HUES64 (cell line): ENCODE measurements at regions not wholly inside any gene's neighbourhood (a gene's known extent, or its start where the extent isn't known, plus 50 kb on each side); places are given as distances from the start of the nearest gene placed in this dataset.

Source experiments
- H3K27ac ChIP-seq: 2 replicates; pipeline ENCODE4 v1.7.0; 2013; ENCODE audit warnings: low read depth, low read length, inconsistent platforms
- H3K27me3 ChIP-seq: 2 replicates; pipeline ENCODE4 v1.6.1; 2013; ENCODE audit warnings: mild to moderate bottlenecking, low read length; ENCODE audit not compliant: insufficient read depth
- H3K36me3 ChIP-seq: 2 replicates; pipeline ENCODE4 v1.6.1; 2013; ENCODE audit warnings: mild to moderate bottlenecking, low read length; ENCODE audit not compliant: insufficient read depth
- H3K4me1 ChIP-seq: 2 replicates; pipeline ENCODE4 v1.6.1; 2013; ENCODE audit warnings: mild to moderate bottlenecking, low read length, moderate library complexity; ENCODE audit not compliant: insufficient read depth
- H3K4me3 ChIP-seq: 2 replicates; pipeline ENCODE4 v1.5.1; 2013; ENCODE audit warnings: mild to moderate bottlenecking, low read length, moderate library complexity
- H3K9ac ChIP-seq: 2 replicates; pipeline ENCODE4 v1.6.1; 2013; ENCODE audit warnings: mild to moderate bottlenecking, low read depth, low read length
- H3K9me3 ChIP-seq: 2 replicates; pipeline ENCODE4 v1.6.1; 2013; ENCODE audit warnings: low read depth, low read length; ENCODE audit not compliant: insufficient read depth
- WGBS: fragments of 150-250, 120-280 bp; methylation state at CpG from one replicate; pipeline ENCODE4 v1.1.7; 2013; ENCODE audit warnings: missing lambda C conversion rate; 5-methylcytosine and 5-hydroxymethylcytosine counted together

DNA sequence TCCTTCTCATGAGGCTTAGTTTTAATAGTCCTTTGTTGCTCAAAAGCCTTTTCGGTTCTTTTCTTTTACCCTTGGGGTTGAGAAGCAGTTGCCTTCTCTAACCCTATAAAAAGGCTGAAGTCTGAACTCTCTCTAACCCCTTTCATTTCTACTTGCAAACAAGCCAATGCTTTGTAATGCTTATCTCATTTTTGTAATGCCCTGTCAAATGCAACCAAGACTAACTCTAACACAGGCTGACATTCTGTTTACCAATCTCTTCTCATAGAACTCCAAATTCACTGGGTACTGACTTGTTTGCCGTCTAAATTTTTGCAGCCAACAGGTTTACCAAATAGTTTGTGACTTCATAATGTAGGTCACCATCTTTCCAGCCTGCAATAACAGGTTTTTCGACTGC is 233.9 kb upstream of the SNX7 start:
- Histone ChIP-seq H3K9me3 (no peaks in the 10 kb centered on the region), H3K4me1 (no peaks in the 10 kb centered on the region), H3K27ac (no peak overlapping the region), H3K4me3 (no peak overlapping the region), H3K27me3 (no peaks in the 10 kb centered on the region), H3K36me3 (no peaks in the 10 kb centered on the region), H3K9ac (no peak overlapping the region)
- WGBS, result 91% methylated on average over 3 of the region's 3 CpGs

DNA sequence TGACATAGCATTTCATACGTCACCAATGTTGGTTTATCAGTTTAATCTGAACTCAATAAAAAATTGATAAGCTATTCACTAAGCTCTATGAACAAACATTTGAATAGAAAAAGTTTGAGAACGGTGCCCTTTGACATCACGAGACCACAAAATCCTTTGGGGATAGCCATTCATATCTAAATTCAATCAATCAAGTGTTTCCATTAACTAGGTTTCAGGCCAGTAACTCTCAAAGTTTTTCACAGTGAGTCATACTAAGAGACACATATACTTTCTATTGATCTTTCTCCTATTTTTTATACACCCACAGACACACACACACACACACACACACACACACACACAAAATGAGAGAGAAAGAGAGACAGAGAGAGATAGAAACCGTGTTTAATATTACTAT is 235.4 kb upstream of the SNX7 start:
- WGBS, result 98% methylated on average over 3 of the region's 4 CpGs
- H3K9me3 ChIP-seq, result no peaks in the 10 kb centered on the region

DNA sequence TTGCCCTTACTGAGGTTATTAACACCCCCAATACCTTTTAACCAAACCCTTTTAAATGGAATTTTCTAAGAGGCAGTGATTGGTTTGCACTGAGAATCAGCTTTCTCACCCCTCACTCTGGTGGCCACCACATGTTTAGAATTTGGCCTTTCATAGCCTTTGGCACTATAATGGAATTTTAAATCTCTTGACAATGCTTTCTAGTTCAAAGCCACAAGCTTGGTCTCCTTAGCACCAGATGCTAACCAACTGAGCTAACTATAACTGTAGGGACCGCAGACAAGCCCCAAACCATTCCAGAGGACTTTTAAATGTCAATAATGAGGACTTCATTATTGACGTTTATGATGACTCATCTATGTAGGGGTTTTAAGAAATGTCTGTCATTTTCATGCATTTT is 238.7 kb upstream of the SNX7 start:
- 92% methylated on average over 2 of the region's 2 CpGs for WGBS
- H3K9ac ChIP-seq, result no peak overlapping the region
- no peak overlapping the region for H3K27ac ChIP-seq
- no peaks in the 10 kb centered on the region for H3K27me3 ChIP-seq
- no peaks in the 10 kb centered on the region for H3K4me1 ChIP-seq
- H3K9me3 ChIP-seq, result no peaks in the 10 kb centered on the region
- no peaks in the 10 kb centered on the region for H3K36me3 ChIP-seq
- H3K4me3 ChIP-seq, result no peak overlapping the region

More for the DNA sequence above, 235.4 kb upstream of the SNX7 start:
- H3K27ac ChIP-seq, result no peak overlapping the region
- H3K9ac ChIP-seq, result no peak overlapping the region
- H3K4me1 ChIP-seq, result no peaks in the 10 kb centered on the region
- no peak overlapping the region for H3K4me3 ChIP-seq
- H3K36me3 ChIP-seq, result no peaks in the 10 kb centered on the region
- H3K27me3 ChIP-seq, result no peaks in the 10 kb centered on the region

- Histone ChIP-seq H3K27me3 (no peaks in the 10 kb centered on the region), H3K9me3 (no peaks in the 10 kb centered on the region), H3K4me1 (no peaks in the 10 kb centered on the region), H3K36me3 (no peaks in the 10 kb centered on the region), H3K4me3 (no peak overlapping the region), H3K9ac (no peak overlapping the region), H3K27ac (no peak overlapping the region)
- 80% methylated on average over 1 of the region's 2 CpGs for WGBS
Observed at GRCh38 chr1:98421085-98421435, 240.5 kb upstream of the SNX7 start.

DNA sequence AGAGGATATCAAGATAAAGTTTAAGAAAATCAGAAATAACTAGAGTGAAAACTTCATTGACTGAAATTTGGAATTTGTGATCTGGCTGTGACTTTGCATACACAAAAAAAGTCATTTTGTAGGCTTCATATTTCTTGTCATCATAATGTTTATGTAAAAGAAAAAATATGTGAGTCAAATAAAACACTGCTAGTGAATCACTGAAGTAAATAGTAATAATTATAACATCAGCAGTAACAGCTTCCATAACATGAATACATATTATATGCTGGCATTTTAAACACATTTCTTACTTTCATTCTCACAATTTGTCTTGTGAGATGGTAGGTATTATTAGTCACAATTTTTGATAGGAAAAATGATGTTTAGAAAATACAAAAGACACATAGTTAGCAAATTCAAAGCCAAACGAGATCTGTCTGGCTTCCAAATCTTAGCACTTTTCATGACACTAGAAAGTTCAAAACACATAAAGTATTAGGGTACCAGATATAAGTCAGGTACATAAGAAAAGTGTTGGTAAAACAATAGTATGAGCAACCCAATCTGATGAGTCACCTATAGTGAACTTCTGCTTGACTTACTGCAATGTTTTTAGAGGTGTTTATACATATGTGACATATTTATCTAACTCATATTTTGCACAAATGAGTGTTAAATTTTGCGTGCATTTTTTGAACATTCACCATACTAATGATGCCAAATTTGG is 241.0 kb upstream of the SNX7 start:
- Histone ChIP-seq H3K27ac (no peak overlapping the region), H3K36me3 (no peaks in the 10 kb centered on the region), H3K27me3 (no peaks in the 10 kb centered on the region), H3K4me3 (no peak overlapping the region), H3K9me3 (no peaks in the 10 kb centered on the region), H3K4me1 (no peaks in the 10 kb centered on the region), H3K9ac (no peak overlapping the region)
- 83% methylated on average over 1 of the region's 2 CpGs for WGBS

DNA sequence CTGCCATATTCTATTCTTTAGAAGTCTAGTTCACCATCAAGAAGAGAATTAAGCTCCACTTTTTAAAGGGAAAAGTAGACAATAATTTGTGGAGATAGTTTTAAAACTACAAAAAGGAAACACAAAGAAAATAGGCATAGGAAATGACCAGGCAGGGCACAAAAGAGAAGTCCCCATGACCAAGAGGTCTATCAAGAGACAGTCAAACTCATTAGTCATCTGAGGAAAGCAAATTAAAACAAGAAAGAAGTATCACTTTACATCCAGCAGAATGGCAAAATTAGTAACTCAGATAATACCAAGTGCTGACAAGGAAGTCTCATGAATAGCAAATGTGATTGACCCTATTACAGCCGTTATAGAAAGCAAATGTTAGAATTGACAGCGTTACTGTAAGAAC is 243.7 kb upstream of the SNX7 start:
- H3K27me3 ChIP-seq, result no peaks in the 10 kb centered on the region
- H3K4me3 ChIP-seq, result no peak overlapping the region
- WGBS, result 93% methylated on average over 2 of the region's 2 CpGs
- no peak overlapping the region for H3K9ac ChIP-seq
- H3K36me3 ChIP-seq, result no peaks in the 10 kb centered on the region
- no peak overlapping the region for H3K27ac ChIP-seq
- peaks cover 5% of the 10 kb centered on the region; the same call in 1 of the 2 replicates for H3K9me3 ChIP-seq
- H3K4me1 ChIP-seq, result 0 out of 2 replicates have a peak, but pooled peaks cover 5% of the 10 kb centered on the region

DNA sequence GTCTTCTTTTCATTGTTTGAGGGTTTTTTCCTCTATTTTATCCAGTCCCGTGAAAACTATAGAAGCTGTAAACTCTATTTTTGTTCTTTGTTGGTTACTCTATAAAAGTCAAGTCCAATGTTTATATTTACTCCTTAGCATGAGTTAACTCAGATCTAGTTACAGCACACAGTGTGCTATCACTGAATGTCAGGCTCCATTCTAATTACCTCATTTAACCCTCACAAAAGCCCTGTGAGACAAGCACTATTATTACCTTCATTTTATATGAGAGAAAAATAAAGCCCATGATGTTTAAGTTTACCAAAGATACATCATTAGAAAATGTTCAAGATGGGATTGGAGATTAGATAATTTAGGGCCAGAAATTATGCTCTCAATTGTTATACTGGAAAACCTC is 251.4 kb upstream of the SNX7 start:
- Histone ChIP-seq H3K27ac (no peak overlapping the region), H3K9me3 (peaks cover 8% of the 10 kb centered on the region; the same call in 1 of the 2 replicates), H3K4me3 (no peak overlapping the region), H3K9ac (no peak overlapping the region), H3K4me1 (0 out of 2 replicates have a peak, but pooled peaks cover 3% of the 10 kb centered on the region), H3K36me3 (no peaks in the 10 kb centered on the region), H3K27me3 (no peaks in the 10 kb centered on the region)
- no CpG with 5 or more reads among the region's 1 CpG for WGBS

DNA sequence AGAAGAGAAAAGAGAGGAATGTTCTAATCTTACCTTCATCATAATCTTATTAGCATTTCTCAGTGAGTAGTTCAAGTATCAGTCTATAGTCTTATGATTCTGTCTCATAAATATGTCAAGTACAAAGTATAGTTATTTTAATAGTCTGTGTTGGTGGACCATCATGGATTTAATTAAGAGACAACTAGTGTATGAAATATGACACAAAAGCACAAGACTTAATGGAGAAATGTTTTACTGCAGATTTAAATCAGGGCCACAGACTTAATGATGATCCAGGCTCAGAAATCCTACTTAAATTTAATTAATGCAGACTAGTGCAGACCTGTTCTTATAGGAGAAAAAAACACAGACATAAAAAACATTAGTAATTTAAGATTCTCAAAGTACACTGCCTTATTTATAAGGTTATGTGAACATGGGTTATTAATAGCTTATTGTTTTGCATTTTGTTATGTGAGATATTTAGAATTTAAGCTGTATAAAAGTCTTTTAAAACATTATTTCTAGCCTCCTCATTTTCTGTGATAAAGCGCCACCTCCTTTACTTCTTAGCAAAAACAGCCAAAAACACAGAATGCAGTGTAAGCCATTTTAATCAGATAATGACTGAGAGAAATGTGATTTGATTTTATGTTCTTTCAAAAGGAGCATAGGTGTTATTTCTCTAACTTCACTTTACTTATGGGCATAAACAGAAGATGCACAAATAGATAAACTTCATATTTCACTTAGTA is 255.0 kb upstream of the SNX7 start:
- Histone ChIP-seq H3K27me3 (no peaks in the 10 kb centered on the region), H3K36me3 (no peaks in the 10 kb centered on the region), H3K9ac (no peak overlapping the region), H3K27ac (no peak overlapping the region), H3K9me3 (no peaks in the 10 kb centered on the region), H3K4me3 (no peak overlapping the region), H3K4me1 (no peaks in the 10 kb centered on the region)
- no CpG with 5 or more reads among the region's 1 CpG for WGBS

DNA sequence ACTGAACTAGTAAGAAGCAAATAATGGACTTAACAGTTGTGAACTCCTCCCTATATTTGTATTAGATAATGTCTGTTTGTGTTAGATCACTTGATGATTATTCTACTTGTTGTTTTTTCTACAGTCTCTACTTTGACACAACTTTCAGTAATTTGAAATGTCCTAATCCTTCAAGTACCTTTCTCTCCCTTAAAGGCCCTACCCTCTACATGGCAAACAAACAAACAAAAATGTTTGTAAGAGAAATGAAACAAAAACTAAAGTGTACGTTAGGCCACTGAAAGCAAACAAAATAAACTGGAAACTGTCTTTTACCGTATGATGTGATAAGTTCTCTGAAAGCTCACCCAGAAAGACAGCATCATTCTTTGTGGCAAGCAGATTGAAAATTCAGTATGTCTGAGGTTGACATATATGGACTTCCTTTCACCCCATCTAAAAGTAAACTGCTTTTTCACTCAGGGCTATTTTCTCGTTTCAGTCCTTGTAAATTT is 255.9 kb upstream of the SNX7 start:
- no peaks in the 10 kb centered on the region for H3K4me1 ChIP-seq
- H3K4me3 ChIP-seq, result no peak overlapping the region

DNA sequence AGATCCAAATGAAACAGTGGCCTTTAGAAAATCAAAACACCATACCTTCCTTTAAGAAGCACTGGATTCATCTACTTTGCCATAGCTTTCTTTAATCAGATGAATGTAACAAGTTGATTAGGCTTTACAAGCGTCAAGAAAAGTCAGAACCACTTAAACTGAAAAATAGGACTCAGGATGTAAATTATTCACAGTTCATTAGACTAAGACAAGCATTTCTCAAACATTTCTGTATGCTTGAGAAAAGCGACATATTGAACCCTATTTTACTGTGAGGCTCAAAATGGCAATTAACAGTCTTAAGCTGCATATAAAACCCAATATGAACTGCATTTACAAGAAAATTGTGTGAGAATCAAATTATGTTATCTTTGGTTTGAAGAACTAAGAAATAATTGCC is 256.7 kb upstream of the SNX7 start:
- Histone ChIP-seq H3K9me3 (no peaks in the 10 kb centered on the region), H3K27me3 (no peaks in the 10 kb centered on the region), H3K4me3 (no peak overlapping the region), H3K9ac (no peak overlapping the region), H3K36me3 (no peaks in the 10 kb centered on the region), H3K27ac (no peak overlapping the region), H3K4me1 (no peaks in the 10 kb centered on the region)
- 87% methylated on average over 2 of the region's 2 CpGs for whole genome bisulfite sequencing

More for the DNA sequence above, 255.9 kb upstream of the SNX7 start:
- Histone ChIP-seq H3K27me3 (no peaks in the 10 kb centered on the region), H3K27ac (no peak overlapping the region), H3K36me3 (no peaks in the 10 kb centered on the region), H3K9ac (no peak overlapping the region), H3K9me3 (no peaks in the 10 kb centered on the region)
- 59% methylated on average over 3 of the region's 3 CpGs for WGBS

DNA sequence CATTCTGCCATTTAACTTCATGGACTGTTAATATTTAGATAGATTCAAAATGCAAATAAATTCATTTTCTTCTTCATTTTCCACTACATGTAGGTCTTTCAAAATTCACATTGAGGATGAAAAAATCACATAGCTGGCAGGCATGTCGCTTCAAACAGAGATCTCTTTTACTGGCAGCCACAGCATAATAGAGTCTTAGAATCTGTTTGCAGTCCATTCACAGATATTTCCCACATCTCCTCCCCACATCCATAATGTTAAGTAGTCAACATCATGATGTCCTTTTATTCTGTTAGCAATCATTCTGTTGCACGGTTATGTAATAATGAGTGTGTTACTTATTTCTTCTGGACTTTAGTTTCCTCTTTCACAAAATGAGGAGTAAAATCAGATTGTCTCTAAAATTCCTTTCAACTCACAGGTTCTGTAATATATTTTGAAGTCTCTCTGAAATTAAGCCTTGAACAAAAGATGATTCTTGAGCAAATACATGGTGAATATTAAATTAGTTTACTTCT is 257.5 kb upstream of the SNX7 start:
- H3K27me3 ChIP-seq, result no peaks in the 10 kb centered on the region
- no peak overlapping the region for H3K9ac ChIP-seq
- no peak overlapping the region for H3K4me3 ChIP-seq
- no peaks in the 10 kb centered on the region for H3K4me1 ChIP-seq
- no peaks in the 10 kb centered on the region for H3K36me3 ChIP-seq
- 96% methylated on average over 1 of the region's 2 CpGs for WGBS
- no peak overlapping the region for H3K27ac ChIP-seq
- H3K9me3 ChIP-seq, result no peaks in the 10 kb centered on the region
